ENCODE measurements at regions not wholly inside any gene's neighbourhood (a gene's known extent, or its start where the extent isn't known, plus 50 kb on each side); places are given as distances from the start of the nearest gene placed in this dataset.

DNA sequence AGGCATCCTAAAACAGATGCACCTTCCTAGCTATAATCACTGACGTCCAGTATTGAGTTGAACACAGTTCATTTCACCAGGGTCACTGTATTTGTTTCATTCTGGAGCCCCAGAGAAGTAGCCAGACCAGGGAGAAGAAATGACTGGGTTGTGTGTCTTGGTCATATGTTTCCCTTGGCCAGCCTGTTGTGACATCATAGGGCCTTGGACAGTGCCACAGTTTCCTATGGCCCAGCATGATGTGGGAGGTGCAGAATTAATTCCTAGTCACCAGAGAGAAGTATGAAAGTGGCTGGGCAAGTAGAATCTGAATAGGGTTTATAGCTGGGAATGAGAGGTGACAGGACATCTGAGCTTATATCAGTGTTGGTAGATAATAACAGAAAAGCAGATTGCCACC lies 84.0 kb upstream of the ZBED5 start:
- DNase-seq = no peak

DNA sequence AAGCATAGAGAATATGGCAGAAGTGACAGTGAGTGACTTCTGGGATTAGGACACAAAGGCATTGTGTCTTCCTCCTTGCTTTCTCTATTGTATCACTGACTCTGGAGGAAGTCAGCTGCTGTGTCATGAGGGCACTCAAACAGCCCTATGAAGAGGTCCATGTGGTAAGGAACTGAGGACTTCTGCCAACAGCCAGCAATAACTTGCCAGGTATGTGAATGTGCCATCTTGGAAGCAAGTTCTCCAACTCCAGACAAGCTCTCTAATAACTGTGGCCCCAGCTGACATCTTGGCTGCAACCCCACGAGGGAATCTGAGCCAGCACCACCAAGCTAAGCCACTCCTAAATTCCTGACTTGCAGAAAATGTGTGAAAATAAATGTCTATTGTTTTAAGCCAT lies 83.6 kb upstream of the ZBED5 start:
- DNase-seq = no peak

DNA sequence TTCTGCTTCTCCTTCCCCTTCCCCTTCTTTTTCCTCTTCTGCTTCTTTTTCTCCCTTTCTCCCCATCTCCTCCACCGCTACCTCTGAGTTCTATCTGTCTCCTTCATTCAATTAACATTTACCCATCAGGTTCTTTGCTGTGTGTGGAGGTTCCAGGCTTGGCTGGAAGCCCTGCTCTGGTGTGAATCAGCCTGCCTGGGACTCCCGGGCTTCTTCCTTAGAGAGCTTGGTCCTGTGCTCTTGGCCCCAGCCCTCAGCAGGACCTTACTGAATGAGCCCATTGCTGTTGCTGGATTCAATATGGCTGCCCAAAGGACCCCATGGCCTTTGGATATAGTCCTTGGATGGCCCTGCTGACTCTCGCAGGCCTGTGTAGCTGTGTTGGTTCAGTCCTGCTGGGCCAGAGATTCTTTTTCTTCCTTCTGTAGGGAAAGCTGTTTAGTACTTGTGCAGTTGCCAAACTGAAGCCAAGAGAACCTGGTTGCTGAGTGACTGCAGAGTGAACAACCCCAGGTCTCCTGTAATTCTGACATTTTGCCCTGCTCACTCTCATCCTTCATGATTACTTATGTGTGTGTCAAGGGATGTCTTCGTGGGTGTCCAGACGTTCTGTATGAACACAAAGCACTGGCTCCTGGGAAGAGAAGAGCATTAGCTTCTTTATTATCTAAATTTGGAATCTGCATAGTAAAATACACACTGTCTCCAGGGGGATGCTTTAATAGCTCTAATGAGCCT lies 81.0 kb upstream of the ZBED5 start:
- DNase-seq = no peak

DNA sequence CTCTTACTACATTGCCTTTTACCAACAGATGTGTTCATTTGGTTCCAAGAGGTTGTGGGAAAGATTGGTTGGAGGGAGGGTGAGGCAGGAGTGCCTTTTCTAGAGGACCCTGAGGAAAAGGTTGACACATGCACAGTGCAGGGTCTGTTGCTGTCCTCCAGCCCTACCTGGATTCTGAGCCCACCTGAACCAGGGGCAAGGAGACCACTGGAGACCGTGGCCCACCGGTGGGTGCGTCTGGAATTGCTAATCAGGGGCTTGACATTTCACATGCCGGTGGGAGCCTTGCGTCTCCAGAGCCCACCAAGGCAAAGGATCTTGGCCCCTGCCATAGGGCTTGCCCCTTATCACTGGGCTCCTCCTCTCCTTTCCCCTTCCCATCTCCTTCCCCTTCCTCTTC lies 80.4 kb upstream of the ZBED5 start:
- no peak for DNase-seq

DNA sequence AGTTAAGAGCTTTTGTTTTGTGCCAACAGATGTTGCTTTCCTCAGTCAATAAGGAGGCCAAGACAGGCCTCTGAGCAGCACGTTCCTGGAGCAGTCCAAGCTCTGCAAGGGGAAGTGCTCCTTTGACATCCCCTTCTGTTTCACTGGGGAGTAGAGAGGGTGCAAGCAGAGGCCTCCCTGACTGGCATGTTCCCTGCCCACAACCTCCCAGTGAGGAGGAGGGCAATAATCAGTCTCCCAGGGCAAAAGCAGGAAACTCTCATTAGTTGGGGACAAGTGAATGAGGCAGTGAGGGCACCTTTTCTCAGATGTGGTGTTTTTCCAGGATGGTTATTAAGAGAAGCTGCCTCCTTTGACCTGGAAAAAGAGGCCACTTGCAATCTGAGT lies 79.5 kb upstream of the ZBED5 start:
- DNase-seq = no peak

DNA sequence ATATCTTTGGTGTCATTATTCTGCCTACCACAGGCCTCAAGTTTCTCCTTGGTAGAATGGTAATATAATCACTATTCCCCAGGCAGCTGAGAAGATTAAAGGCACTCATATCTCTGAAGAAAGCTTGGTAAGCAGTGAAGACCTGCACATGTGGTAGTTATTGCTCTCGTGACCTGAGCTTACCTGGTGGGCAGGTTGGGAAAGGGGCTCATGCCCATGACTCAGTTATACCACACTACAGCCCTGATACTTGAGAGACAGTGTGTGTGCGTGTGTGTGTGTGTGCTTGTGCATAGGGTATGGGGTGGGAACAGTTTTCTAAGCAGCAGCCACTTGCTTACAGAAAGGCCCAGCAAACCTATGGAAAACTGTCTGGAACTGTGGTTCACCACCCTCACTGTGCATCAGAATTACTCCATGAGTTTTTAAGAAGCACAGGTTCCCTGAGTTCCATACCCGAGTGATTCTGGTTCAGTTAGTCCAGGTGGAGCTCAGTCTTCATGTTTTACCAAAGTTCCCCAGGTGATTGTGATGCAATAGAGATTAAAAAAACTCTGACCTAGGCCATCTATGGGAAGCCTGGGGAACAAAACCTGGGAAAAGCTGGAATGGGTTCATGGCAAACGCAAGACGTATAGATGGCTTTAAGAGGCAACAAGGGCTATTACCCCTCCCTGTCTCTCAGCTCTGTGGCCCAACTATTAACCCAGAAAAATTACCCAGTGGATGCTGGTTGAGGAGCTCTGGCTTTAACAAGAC lies 79.0 kb upstream of the ZBED5 start:
- no peak for DNase-seq

DNA sequence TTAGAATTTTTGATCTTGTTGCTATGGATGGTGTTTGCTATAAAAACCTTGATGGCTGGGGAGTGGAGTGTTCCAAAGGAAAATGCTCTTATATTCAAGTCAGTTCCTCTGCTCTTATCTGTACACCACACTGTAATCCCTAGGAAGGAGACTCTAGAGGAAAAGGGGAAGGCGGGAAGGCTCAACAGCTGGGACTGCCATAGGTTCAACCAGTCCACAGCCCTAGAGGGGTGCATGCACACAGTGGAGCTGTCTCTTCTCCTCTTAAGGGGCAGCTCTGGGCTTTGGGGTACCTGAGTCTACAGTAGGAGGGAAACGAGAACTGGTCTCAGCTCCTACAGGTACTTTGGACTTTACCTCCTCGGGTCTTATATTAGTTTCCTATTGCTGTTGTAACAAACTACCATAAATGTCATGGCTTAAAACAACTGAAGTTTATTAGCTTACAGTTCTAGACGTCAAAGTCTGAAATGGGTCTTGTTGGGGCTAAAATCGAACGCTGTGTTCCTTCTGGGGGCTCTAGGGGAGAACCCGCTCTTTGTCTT lies 77.2 kb upstream of the ZBED5 start:
- DNase-seq = no peak

DNA sequence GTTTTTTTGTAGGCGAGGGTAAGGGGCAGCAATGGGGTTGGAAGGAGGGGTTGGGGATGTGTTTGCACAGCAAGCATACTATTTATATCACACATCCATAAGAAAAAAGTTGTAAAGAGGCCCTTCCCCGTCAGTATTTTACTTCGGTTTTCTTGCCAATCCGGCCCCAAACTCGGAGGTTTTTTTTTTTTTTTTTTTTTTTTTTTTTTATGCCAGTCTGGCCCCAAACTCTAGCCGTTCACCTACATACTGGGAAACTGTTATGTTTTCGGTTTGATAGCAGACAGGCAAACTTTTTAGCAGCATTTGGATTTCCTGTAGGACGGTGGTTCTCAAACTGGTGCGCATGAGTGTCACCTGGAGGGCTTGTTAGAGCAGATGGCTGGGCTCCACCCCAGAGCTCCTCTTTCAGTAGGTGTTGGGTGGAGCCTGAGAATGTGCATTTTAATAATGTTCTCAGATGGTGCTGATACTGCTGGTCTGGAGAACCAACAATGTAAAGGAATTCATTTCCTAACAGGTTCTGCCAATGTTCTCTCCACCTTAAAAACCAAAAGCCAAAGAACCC lies 76.5 kb upstream of the ZBED5 start:
- no peak for DNase-seq

DNA sequence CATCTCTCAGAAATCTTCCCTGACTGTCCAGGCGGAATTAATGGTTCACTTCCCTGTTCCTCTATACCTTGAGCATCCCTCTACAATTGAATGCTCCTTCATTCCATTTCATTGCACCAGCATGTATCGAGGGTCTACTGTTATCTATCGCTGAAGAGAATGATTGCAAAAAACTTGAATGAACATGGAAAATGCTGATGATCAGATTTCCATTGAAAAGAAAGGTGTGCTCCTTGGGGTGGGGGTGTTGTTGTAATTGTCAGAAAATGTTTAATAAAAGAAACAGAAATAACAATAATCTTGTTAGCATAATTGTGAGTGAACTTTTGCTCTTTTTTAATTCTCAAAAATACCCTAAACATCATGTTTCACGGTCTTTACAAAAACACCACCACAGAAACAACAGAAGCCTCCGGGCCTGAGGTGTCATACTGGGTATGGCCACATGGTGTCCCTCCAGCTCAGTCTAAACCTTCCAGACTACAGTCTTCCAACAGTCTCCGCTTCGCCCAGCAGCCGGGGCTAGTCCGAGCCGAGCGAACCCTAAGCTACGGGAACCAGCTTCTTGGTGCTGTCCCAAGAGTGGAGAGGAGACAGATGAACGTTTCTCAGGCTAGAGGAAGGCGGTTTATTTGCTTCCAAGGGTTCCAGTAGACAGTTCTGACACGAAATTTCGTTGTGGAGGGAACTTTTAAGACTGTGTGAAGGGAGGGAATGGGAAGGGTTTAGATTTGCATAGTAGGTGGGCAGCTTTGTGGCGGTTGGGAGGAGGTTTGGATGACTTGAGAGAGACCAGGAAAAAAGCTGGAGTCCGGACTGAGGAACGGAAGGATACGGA lies 75.8 kb upstream of the ZBED5 start:
- DNase-seq = peak; percentile 71

DNA sequence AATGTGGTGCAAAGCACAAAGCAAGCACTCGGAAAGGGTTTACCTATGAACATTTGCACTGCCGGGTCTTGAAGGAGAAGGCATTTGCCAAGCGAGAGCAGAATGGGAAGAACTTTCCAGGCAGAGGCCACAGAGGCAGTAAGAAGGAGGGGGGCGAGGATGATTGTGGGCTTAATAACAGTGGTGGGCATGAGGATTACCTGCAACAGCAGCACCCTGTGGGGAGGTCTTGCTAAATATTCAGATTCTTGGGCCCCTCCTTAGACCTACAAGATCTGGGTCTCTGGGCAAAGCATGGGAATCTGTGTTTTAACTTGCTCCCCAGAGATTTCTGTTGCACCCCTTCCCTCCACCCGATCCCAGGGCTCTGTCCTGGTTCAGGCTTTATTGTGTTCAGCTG lies 75.1 kb upstream of the ZBED5 start:
- no peak for DNase-seq

DNA sequence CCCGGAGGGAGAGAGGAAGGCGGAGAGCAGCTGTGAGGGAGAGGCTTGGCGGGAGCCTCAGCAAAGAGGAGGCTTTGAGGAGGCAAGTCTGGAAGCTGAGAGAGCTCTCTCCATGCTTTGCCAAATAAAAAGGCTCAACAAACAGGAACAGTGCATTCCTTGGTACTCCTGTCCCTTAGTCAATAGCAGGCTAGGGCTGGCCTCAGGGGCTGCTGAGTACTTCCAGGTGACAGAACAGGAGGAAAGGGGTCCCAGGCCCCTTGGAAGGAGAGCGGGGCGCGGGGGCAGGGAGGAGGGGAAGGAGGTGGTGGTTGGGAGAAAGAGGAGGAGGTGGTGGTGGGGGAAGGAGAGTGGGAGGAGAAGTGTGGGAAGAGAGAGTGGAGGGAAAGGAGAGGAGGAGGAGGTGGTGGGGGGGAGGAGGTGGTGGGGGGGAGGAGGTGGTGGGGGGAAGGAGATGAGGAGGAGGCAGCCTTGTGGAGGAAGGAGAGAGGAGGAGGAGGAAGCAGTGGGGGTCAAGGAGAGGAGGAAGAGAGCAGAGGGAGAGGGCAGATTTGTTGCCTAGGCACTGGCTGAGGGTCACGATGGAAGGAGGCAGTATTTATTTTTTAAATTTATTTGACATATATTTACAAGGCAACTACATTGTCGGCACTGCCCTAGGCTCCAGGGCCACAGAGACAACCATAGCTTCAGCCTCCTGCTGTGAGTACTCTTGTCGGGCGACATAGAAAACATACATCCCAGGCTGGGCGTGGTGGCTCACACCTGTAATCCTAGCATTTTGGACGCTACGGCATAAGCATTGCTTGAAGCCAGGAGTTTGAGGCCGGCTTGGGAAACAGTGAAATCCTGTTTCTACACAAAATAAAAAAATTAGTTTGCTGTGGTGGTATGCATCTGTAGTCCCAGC lies 74.2 kb upstream of the ZBED5 start:
- DNase-seq = no peak

DNA sequence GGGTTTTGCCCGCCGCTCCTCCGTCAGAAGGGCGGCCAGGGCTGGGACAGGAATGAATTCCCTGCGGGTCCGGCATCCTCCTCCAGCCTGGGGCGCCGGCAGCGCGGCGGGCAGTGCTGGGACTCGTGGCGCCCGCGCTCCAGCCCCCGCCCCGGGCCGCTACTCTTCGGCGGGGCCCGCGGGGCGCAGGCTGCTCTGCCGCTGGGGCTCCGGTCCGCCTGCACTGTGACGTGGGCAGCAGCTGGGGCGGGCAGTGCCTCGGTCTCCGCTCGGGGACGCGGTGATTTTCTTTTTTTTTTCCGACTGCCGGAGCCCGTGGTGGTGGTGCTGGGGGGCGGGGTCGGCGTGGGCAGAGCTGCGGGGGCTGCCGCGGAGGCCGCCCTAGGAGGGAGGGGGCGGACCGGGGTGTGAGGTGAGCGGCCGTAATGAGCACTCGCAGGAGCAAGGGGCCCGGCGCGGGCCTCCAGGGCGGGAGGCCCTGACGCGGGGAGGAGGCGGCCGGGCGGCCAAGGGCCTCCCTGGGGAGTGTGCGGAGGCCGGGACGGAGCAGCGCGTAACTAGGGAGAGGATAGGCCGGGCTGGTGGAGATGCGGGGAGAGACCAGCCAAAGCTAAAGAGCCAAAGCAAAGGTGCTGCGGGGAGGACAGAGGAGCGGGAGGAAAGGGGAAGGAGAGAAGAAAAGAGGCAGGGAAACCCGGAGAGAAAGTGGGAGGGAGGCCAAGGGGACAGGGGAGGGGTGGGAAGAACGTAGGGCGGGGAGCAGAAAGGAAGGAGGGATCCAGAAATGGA lies 73.3 kb upstream of the ZBED5 start:
- DNase-seq = peak; percentile 7

DNA sequence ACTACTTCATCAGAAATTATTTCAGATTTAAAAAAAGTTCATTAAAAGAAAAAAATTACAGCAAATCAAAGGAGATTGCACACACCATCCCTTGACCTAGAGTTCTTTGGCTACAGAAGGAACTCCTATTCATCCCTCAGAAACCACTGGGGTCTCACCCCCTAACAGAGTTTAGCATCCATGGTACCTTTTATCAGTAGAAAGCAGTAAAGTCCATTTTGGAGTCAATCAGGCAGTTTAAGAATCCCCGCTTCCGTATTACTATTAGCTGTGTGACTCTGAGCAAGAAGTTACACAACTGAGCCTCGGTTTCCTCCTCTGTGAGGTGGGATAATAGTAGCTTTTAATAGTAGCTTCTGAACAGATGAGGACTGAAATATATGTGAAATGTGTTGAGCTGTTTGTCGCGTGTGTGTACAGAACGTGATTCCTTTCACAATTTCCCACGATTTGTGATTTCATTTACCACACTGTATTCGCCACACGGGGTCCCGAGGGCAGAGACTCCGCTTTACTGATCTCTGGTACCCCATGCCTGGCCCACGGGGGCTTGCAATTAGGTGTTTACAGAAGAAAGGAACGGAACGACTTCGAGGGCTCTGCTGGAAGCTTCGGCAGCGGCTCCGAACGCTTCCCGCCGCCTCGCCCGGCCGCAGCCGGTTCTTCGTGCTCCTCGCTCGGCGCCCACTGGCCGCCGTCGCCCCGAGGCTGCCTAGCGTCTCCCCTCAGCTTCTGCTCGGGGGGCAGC lies 72.5 kb upstream of the ZBED5 start:
- peak; percentile 8 for DNase-seq

DNA sequence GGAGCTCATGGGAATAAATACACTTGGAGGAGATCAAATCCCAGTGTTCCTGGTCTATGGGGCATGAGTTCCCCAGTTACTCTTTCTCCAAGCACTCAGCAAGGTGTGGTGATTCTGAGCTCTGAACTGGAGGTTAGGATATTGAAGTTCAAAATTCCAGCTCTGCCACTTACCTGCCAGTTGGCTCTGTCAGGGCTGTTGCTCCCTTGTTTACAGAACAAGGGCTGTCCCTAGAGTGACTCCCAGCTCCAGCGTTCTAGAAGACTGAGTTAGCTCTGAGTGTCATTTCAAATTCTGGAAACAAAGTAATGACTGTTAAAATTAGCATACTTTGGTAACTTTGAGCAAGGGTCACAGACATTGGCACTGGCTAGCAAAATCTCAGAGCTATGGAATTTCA lies 69.7 kb upstream of the ZBED5 start:
- no peak for DNase-seq

DNA sequence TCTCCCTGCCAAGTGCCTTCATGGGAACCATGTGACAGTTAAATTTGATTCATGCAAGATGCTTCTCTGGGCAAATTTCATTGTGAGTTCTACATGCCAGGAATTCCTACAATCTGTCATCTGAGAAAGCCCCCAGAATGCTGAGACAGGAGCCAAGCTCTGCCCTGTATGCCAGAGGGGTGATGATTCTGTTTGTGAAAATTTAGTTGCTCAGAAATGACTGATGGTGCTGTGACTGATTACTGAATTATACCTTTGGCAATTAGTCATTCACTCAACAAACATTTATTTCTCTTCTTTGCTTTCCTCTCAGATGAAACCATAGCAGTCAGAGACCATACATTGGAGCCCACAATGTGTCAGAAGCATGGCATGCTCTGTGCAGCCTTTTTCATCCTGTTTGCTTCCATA lies 69.0 kb upstream of the ZBED5 start:
- DNase-seq = no peak

DNA sequence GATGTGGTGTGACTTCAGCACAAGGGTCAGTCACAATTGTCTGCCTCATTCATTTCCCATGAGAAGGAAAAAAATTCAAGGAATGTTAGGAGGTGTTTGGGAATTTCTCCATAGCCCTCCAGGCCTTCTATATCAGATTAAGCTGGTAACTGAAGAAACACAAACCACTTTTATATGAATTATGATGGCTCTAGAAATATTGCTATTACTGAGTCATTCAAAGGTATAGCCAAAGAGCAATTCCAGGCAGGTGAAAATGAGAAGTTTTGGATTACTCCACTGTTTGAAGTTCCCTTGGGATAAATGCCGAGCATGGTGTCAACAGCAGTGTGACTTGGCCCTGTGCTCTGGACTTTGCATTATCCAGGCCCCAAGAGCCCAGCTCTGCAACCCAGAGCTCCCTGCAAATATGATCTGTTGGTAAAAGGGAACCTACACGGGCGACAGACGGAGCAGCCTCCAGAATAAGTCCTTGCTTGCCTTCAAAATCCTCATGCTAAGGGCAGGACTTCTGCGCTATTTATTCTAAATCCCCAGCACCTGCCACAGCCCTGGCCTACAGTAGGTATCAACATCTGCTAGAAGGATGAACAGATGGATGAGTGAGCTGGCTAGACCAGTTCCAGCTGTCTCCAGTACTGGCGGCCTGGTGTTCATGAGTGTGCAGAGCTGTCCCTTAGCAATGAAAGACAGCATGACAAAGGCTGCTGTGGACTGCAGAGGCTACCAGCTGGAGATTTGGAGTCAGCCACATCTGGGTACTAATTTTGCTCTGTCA lies 67.5 kb upstream of the ZBED5 start:
- DNase-seq = no peak

DNA sequence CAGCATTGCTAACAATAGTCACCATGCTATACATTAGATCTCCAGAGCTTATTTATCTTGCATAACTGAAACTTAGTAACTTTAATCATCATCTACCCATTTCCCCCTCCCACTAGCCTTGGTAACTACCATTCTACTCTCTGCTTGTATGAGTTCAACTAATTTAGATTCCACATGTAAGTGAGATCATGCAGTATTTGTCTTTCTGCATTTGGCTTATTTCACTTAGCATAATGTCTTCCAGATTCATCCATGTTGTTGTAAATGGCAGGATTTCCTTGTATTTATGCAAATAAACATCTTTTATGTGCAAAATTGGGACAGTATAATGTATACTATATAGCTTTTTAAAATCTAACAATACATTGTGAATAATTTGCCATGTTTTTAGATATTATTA lies 66.0 kb upstream of the ZBED5 start:
- no peak for DNase-seq

DNA sequence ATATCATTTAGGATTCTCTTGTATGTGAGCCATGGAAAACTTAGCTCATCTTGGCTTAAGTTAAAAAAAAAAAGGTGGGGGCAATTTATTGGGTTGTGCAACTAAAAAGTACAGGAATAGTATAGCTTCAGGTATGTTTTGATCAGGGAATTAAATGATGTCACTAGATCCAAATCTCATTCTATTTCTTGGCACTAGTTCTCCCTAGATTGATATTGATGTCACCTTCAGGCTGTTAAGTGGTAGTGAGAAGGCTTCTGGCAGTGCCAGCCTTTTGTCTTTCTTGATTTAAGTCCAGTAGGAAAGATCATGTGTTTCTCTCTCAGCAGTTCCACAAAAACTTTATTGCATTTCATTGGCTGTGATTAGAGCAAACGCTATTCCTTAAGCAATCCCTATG lies 65.0 kb upstream of the ZBED5 start:
- DNase-seq = no peak

DNA sequence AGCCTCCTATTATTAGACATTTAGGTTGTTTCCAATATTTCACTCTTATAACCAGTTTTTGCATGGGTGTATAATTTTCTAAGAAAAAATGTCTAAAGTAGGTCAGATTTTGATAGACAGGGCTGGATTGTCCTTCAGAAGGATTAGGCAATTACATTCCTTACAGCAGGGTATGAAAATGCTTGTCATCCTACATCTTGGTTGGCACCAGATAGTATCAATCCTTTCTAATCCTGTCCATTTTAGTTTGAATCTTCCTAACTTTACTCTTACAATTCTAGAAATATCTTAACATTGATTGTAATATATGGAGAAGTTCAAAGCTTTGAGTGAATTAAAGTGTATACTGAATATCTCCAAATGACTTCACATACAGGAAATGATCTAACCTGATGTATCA lies 63.0 kb upstream of the ZBED5 start:
- no peak for DNase-seq

DNA sequence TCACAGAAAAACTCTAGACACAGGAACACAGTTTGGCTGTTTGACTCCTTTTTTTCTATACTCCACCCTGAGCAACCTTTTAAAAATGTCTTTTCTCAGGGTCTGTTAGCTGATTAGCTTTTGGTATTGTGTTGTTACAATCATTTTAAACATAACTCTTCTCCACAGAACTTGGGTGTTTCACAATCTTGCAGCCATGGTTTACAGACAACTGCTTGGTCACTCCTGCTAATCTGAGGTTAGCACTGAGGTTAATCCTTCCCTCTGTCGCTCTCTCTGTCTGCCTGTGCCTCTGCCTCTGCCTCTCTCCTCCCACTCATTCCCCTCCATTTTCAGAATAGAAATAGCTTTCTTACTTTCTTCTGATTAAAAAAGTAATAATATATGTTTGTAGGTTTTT lies 62.4 kb upstream of the ZBED5 start:
- DNase-seq = no peak

Measured in activated effector memory CD4-positive, alpha-beta T cell treated with Interleukin-2 at 50 U/mL for 16 hours (primary cell).